ENCODE measurements at regions not wholly inside any gene's neighbourhood (a gene's known extent, or its start where the extent isn't known, plus 50 kb on each side); places are given as distances from the start of the nearest gene placed in this dataset.

DNA sequence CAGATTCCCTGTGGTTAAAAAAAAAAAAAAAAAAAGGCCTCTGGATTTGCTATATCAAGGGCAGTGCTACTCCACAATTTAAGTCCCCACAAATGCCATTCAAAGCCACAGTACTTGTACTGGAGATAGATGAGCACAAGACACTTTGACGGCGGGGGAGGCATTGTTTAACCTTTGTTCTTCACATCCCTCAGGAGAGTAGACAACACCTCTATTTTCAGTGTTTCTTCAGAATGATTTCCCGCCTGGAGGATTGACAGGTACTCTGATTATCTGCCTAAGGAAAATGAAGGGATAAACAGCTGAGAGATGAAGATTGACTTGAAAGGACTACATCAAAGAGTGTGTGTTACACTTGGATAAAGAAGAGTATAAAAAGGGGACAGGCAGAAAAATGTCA lies 58.7 kb downstream of the OTOL1 start:
- DNase-seq (ENCODE audit: low spot score) = no peak

DNA sequence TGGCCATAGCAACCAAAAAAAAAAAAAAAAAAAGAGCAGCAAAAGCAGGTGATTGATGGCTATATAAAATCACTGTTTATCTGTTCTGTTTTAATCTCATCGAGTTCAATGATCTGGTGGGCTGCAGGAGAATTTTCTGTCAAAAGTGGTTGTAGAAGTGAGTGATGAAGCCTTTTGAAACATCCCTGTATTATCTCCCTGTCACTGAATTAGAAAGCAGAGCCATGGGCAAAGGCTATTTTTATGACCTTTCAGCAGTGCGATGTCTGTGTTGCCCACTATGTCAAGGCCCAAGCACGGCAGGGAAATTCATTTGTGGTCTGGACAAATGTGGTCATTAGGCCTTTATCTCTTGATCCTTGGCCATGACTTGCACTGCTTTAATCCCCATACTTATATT lies 59.9 kb downstream of the OTOL1 start:
- no peak for DNase-seq (ENCODE audit: low spot score)

DNA sequence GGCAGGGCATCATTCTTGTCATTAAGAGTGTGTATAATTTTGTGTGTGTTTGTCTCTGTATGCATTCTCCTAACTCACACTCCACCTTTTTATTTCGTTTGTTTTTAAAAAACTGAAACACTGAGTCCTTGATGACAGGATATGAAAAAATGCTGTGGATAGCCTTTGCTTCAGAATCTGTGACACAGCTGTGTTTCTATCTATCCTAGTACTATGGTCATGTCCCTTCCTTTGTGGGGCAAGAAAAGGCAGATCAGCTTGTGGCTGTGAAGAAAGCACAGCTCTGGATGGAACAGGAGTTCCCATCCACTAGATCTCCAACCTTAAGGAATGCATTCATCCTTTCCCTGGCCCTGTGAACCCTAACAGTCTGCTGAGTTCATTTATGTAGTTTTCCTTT lies 60.3 kb downstream of the OTOL1 start:
- DNase-seq (ENCODE audit: low spot score) = no peak

DNA sequence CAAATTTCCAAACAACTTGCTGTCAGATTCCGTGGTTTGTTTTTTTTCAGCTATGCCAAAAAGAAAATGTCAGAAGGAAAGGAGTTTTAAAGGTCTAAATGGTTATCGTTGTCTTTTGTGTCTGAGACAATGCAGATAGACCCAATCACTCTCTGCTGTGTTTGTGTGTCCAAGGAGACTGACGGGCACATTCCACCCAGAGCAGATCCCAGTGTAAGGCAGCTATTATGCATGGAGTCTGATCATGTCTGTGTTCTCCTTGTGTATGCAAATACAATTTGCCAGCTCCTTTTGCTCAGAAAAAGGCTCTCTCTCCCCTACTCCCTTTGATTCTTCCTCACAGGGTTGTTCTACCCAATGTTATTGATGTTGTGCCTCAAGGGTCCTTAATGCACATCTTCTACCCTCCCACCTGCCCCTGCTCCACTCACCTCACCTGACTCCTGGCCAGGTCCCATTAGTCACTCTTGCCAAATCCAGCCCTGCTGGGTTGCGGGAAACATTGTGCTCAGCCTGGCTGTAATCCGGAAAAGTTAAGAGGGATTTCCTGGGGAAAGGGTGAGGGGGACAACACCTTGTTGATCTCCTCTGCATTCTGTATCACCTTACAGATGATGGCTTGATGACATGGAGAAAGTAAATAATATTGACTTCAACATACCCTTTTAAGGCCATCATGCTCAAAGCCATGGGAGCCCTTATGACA lies 61.0 kb downstream of the OTOL1 start:
- DNase-seq (ENCODE audit: low spot score) = no peak

GRCh38 chr3:161558236-161558635 lies 61.6 kb downstream of the OTOL1 start:
- DNase-seq (ENCODE audit: low spot score) = peak; percentile 84

- peak; percentile 54 for DNase-seq (ENCODE audit: low spot score)
Measured at GRCh38 chr3:161559177-161559998, 62.8 kb downstream of the OTOL1 start.

DNA sequence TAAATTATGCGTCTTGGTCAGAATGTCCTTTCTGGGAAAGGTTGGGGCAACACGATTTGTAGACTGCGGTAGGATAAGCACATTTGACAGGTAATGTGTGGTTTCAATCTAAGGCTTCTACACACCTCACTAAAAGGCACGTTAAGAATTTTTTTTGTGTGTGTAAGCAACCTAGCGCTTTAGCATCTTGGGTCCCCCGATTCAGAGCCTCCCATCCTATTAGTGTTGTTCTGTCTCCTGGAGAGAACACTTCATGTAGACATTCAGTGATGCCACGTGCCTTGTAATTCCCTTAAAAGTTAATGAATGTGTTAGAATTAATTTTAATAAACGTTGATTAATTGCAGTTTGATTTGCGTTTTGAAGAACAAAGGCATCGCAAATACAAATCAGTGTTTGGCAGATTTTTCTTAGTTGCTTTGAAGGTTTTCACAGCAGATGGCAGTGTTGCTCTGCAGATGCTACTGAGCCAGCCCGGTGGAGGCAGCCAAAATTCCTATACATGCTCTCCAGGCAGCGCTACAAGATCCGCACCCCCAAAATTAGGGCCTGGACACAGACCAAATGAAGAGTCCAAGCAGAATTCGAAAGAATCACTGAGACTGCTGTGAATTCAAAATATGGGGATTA lies 63.5 kb downstream of the OTOL1 start:
- peak; percentile 41 for DNase-seq (ENCODE audit: low spot score)

- DNase-seq (ENCODE audit: low spot score) = no peak
Measured at GRCh38 chr3:161567577-161568361, 71.2 kb downstream of the OTOL1 start.

DNA sequence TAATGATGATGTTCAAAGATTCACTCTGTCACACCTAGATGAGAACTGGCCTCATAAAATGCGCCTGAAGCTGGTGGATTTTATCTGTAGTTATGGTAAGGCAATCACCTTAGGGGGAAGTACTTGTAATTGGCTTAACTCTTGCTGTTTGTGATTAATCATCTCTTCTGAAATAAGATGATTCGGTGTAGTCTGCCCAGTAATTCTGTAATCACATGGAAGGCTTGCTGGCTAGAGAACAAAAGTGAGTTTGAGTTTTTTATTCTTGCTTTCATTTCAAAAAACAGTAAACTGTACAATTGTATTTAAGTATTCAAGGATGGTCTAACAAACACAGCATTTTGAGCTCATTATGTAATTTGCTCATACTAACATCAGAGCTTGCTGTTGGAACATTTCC lies 72.1 kb downstream of the OTOL1 start:
- DNase-seq (ENCODE audit: low spot score) = no peak

- no peak for DNase-seq (ENCODE audit: low spot score)
Measured at GRCh38 chr3:161571951-161572350, 75.3 kb downstream of the OTOL1 start.

DNA sequence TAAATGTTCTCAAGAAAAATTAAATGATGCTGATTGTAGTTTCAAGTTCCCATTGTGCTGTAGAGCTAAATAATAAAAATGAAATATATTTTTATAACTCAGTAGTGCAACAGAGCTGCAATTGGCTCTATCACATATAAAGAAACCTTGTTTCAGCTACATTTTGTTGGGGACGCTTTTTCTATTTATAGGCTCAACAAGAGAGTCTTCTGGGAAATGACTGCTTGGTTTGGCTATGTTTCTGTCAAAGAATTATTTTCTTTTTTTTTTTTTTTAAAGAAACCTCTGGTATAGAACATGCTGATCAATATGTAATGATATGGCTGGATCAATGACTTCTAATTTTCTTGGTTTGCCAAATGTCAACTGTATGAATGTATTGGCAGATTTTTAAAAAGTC lies 76.5 kb downstream of the OTOL1 start:
- no peak for DNase-seq (ENCODE audit: low spot score)

- DNase-seq (ENCODE audit: low spot score) = no peak
Measured at GRCh38 chr3:161575901-161576300, 79.3 kb downstream of the OTOL1 start.

DNA sequence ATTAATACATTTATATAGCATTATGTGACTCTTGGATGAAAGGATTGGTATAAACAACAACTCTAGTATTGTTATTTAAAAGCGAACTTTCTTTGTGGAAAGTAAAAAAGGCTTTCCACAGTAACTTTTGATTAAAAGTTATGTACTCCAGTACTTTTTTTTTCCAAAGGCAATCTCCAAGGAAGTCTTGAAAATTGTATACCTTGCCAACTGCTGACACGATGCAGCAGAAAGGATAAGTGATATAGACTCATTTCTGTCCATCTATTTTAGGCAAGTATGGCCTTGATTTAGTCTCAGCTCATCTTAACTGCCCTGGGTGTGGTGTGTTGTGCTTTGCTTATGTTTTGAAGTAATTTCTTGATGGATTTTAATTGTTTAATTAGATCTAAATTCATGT lies 79.7 kb downstream of the OTOL1 start:
- no peak for DNase-seq (ENCODE audit: low spot score)

DNA sequence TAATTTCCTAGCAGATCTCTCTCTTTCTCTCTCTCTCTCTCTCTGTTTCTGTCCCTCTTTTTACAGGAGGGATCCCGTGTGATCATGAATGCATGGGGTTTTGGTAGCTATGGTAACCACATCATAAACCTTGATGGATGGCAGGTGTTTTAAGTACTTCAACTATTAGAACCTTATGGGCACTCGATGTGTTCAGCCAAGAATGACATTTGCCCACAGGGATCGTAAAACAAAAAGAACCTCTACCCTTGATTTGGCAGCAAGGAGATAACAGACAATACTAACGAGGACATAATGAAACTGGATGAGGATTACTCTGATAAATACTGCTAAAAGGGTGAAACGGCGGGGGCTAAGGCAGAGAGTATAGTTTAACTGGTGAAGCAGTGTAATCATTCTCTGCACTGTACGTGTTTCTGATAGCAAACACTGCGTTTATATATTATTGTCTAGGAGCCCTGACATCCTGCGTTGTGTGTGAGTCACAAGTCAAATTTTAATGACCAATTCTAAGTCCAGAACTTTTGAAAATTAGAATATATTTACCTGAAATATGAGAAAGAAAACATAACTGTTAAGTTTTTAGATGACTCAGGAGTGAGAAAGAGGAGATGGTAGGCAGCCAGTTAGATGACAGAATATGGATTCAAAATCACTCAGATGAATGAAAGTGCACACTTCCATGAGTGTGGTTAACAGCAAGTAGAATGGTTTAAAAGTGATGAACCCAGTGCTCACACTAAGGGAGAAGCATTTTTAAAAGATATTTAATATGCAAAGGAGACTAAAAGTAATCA lies 80.3 kb downstream of the OTOL1 start:
- no peak for DNase-seq (ENCODE audit: low spot score)

GRCh38 chr3:161577662-161578061 lies 81.1 kb downstream of the OTOL1 start:
- no peak for DNase-seq (ENCODE audit: low spot score)

- no peak for DNase-seq (ENCODE audit: low spot score)
Measured at GRCh38 chr3:161579395-161580126, 83.0 kb downstream of the OTOL1 start.

DNA sequence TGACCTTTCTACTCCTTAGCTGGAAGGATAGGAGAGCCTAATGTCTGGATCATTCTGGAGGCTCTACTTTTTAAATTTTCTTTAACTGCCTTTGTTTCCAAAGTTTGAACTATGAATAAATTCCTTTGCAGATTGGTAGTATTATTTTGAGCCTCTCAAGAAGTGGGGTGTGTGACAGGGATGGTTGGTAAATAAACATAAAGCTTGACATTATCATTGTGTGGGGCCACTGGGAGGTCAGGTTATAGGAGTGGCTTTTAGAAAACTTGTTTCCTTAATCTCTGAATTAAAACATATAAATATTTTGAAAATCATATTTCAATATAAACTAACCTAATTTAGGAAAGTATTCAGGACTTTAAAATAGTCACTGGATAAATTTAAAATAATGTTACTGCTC lies 89.3 kb downstream of the OTOL1 start:
- no peak for DNase-seq (ENCODE audit: low spot score)

DNA sequence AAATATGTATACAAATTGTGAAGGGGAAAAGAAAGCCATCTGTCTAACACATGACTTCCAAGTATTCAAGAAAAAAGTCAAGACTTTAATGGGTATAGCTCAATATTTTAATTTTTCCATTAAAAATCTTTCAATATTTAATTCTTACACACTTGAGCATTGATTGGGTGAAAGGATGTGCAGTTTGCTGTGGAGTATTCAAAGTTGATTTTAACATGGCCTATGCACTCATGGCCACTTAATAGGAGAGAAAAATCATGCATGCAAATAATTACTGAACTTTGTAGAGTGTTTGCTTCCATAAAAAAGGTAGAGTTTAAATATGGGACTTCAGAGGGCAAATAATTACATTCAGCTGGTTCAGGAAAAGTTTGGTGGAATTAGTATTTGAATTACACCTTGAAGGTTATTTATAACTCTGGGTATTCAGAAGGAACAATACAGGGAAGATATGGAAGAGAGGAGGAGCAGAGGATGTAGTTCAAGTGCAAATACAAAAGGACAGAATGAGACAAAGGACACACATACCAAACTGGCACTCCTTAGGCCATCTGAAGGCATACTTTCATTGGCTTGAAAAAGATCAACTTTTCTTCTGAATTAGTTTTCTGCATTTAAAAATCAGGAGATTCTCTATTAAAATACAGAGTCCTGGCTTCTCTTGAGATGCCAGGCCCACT lies 90.1 kb downstream of the OTOL1 start:
- no peak for DNase-seq (ENCODE audit: low spot score)

- no peak for DNase-seq (ENCODE audit: low spot score)
Measured at GRCh38 chr3:161598639-161599038, 102.0 kb downstream of the OTOL1 start.

DNA sequence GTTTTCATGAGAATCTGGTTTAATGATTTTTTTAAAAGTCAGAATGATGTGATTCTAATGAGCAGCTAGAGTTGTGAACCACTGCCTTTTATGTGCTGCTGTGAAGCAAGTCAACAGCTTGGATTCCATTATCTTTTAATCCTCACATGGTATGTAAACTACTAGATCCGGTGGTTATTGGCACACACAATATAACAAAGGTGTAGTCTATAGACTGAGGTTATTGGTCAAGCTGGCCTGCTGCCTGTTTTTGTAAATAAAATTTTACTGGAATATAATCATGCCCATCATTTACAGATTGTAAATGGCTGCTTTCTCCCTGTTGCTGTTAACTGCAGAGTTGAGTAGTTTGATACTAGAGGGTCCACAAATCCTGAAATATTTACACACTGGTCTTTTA lies 103.1 kb downstream of the OTOL1 start:
- DNase-seq (ENCODE audit: low spot score) = peak; percentile 24

Measured in H4 (cell line).